Activated CD8-positive, alpha-beta T cell treated with anti-CD3 and anti-CD28 coated beads, Interleukin-2, amount 10 ng/mL, durations not matched to agents 7 days and 5 days (primary cell): ENCODE measurements at regions not wholly inside any gene's neighbourhood (a gene's known extent, or its start where the extent isn't known, plus 50 kb on each side); places are given as distances from the start of the nearest gene placed in this dataset.

Experiments used
- ATAC-seq: fragments of 150-1000 bp; cut with Tn5 transposase; one replicate; pipeline ENCODE4 v1.10.0; 2021; ENCODE audit warnings: moderate library complexity
- CTCF ChIA-PET: fragments of 350-600 bp; sonication (Branson Sonifier 250); formaldehyde crosslinking; loops from one replicate; lab custom pipeline; 2021; ENCODE audit warnings: antibody characterized with exemption; lab: Charles Lee
- POLR2A ChIA-PET: fragments of 350-600 bp; sonication (Branson Sonifier 250); formaldehyde crosslinking; loops from one replicate; lab custom pipeline; 2021; ENCODE audit warnings: antibody characterized with exemption; lab: Charles Lee
- DNase-seq: peaks from one replicate; pipeline ENCODE4 v3.0.0-alpha.2; 2020
- H3K27ac Mint-ChIP-seq: one replicate; pipeline ENCODE4 v1.8.0; 2021; ENCODE audit warnings: mild to moderate bottlenecking, mixed read lengths
- H3K27me3 Mint-ChIP-seq: one replicate; pipeline ENCODE4 v1.8.0; 2021; ENCODE audit warnings: low read depth, mixed read lengths
- H3K36me3 Mint-ChIP-seq: one replicate; pipeline ENCODE4 v1.8.0; 2021; ENCODE audit warnings: low read depth, mixed read lengths
- H3K4me1 Mint-ChIP-seq: one replicate; pipeline ENCODE4 v1.8.0; 2021; ENCODE audit warnings: low read depth, mixed read lengths
- H3K4me3 Mint-ChIP-seq: one replicate; pipeline ENCODE4 v1.8.0; 2021; ENCODE audit warnings: mild to moderate bottlenecking, mixed read lengths
- H3K9me3 Mint-ChIP-seq: one replicate; pipeline ENCODE4 v1.8.0; 2022; ENCODE audit warnings: mixed read lengths; ENCODE audit not compliant: insufficient read depth

DNA sequence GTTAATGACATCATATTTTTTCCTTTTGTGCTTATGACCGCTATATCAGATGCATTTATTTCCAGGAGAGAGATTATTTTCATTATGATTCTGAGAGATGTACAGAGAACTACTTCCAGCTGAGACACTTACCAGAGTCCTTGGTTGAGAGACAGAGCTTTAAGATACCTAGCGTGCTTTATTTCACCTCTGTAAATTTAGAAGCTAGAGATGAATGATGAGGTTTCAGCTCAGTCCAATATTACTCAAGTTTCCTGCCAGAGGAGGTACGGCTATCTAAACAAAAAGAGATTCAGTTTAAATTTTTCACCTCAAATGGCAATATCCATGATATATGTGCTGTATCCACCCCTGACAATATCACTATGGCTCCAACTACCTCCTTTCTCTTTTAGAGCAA lies 182.6 kb upstream of the FAM3C start:
- POLR2A ChIA-PET = no interaction called here
- CTCF ChIA-PET = no interaction called here
- no peak for ATAC-seq
- Mint-ChIP-seq H3K4me1 (no peaks in the 10 kb centered on the region), H3K4me3 (no peak overlapping the region), H3K36me3 (no peaks in the 10 kb centered on the region), H3K27me3 (peaks cover 18% of the 10 kb centered on the region), H3K9me3 (no peaks in the 10 kb centered on the region), H3K27ac (no peak overlapping the region)
- DNase-seq = no peak

DNA sequence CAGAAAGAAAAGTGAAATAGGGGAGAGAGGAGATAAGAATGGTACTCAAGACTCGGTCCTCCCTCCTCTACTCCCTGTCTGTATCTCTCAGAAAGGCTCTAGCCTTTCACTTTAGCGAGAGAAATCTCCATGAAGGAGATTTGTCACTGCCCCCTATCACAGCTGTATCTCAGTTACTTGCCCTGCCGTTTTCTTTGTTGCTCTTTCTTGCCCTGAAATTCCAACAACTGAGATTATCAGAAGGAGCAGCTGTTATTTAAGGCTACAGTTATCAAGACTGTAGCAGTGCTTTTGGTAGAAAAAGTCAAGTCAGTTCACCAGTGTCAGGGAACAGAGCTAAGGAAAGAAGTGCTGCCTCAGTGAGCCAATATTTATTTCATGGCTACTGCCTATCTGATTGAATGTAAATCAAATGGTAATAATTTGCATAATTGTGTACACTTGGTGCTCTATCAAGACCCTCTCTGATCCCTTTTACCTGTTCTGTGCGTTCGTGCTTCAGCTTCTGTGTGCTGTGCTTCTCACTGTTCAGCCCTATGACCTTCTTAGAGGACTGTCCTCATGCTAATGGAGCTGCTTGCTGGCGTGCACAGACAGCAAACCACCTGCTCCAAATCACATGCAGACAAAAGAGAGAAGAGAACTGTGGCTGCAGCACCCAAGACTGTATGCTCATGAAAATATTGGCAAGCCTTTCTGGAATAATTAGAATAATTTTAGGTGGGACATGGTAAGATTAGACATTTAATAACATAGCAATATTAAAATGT lies 180.2 kb upstream of the FAM3C start:
- Mint-ChIP-seq H3K4me1 (no peaks in the 10 kb centered on the region), H3K27ac (no peak overlapping the region), H3K9me3 (no peaks in the 10 kb centered on the region), H3K27me3 (peaks cover 16% of the 10 kb centered on the region), H3K4me3 (no peak overlapping the region), H3K36me3 (no peaks in the 10 kb centered on the region)
- no peak for DNase-seq
- ChIA-PET CTCF (no interaction called here), POLR2A (no interaction called here)
- no peak for ATAC-seq

DNA sequence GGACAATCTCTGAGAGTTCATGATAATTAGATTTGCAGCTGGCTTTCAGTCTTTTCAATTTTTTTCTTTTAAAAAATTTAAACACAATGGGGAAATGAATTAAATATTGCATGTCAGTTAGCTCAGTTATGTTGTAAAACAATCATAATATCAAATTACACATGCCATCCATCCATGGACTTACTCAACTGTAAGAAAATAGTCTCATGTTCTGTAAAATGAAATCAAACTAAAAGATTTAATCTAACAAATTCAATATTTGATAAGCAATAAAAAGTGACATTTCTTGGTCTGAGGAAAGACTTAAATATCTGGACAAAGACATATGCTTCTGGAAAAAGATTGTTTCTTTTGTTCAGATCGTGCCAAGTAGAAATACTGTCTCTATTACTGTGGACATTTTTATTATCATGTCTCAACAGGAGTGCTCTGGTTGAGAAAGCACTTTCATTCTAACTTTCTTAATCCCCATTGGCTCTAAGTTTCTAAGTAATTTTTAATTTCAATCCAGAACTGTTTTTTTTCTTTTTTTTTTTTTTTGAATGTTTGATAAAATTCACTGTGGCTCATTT lies 179.2 kb upstream of the FAM3C start:
- H3K27ac Mint-ChIP-seq = no peak overlapping the region
- ChIA-PET POLR2A (no interaction called here), CTCF (no interaction called here)
- DNase-seq = no peak
- no peak overlapping the region for H3K4me3 Mint-ChIP-seq
- no peaks in the 10 kb centered on the region for H3K9me3 Mint-ChIP-seq
- H3K4me1 Mint-ChIP-seq = no peaks in the 10 kb centered on the region
- no peaks in the 10 kb centered on the region for H3K36me3 Mint-ChIP-seq
- H3K27me3 Mint-ChIP-seq = peaks cover 18% of the 10 kb centered on the region
- ATAC-seq = no peak

DNA sequence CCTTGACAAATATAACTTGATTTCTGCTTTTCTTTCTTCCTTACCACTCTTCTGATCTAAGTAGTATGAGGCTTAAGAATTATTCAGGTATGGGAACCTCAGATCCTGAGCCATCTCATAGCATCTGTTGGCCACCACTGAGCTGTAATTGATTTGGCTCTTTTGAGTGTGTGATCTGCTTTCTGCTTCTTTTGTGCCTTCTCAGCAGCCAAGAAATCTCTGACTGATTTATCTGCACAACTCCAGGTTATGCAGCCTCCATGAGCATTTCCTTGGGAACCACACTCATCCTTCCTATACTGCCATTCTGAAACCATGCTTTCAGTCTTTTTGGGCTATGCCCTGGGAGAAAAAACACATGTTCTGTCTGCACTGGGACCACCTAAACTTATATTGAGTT lies 178.0 kb upstream of the FAM3C start:
- ATAC-seq = no peak
- Mint-ChIP-seq H3K27me3 (peaks cover 15% of the 10 kb centered on the region), H3K4me1 (no peaks in the 10 kb centered on the region), H3K4me3 (no peak overlapping the region), H3K36me3 (no peaks in the 10 kb centered on the region), H3K9me3 (no peaks in the 10 kb centered on the region), H3K27ac (no peak overlapping the region)
- ChIA-PET CTCF (interaction anchor here (1.5 kb wide), 1 partner anchor 27 kb away, joined by 3 read pairs; no protein-coding TSS in a partner anchor), POLR2A (no interaction called here)
- DNase-seq = no peak

DNA sequence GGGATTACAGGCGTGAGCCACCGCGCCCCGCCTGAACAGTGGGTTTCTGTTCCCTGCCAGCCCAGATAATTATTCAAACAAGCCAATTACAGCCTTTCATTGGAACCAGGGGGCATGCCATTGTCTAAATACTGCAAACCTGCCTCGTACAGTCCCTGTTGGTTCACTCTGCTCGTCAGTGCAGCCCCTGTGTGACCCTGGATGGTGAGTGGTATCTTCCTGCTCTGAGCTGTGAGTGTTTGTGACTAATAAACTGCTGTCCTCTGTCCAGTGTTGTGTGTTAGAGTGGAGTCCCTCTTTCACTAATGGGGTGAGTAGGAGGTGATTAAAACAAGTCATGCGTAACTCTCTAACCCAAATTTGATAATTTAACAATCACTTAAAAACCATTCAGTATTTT lies 176.5 kb upstream of the FAM3C start:
- peaks cover 14% of the 10 kb centered on the region for H3K27me3 Mint-ChIP-seq
- H3K36me3 Mint-ChIP-seq = no peaks in the 10 kb centered on the region
- no peak overlapping the region for H3K27ac Mint-ChIP-seq
- no peaks in the 10 kb centered on the region for H3K4me1 Mint-ChIP-seq
- H3K9me3 Mint-ChIP-seq = no peaks in the 10 kb centered on the region
- no peak overlapping the region for H3K4me3 Mint-ChIP-seq
- ATAC-seq (no peak), DNase-seq (no peak)
- CTCF ChIA-PET = no interaction called here
- POLR2A ChIA-PET = no interaction called here

DNA sequence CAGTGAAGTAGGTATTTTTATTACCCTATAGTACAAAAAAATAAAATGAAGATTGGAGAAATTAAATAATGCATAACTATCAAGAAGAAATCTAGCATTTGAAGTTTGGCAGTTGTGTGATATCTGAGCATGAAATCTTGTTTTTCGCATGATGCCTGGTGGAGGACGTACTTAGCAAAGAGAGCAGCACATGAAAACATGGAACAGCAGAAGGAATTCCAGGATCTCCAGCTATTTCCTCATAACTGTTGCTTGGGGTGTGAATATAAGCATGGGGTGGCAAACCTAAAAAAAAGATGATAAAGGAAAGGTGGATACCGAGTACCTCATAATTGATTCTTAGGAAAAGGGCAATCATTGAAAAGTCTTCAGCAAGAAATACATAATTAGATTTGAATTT lies 174.3 kb upstream of the FAM3C start:
- Mint-ChIP-seq H3K9me3 (no peaks in the 10 kb centered on the region), H3K27me3 (peaks cover 5% of the 10 kb centered on the region), H3K36me3 (no peaks in the 10 kb centered on the region), H3K4me1 (no peaks in the 10 kb centered on the region), H3K27ac (no peak overlapping the region), H3K4me3 (no peak overlapping the region)
- POLR2A ChIA-PET = no interaction called here
- DNase-seq = no peak
- ATAC-seq = no peak
- CTCF ChIA-PET = no interaction called here

DNA sequence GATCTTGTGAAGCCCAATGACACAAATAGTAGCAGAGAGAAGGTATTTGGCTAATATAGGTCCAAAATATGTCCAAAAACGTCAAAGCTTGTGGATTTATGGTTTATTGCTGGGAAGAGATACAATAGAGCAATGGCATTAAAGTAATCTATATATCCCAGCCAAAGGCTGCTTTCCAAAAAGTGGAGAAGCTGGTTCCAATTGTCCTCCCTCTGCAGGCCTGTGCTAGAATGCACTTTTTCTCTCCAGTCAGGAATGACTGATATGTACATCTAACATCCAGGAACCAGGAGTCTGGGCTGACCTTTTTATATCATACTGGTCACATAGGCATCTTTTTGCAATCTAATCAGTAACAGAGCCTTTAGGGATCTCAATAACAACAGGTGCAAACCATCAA lies 167.1 kb upstream of the FAM3C start:
- Mint-ChIP-seq H3K4me1 (no peaks in the 10 kb centered on the region), H3K27me3 (peaks cover 6% of the 10 kb centered on the region), H3K9me3 (no peaks in the 10 kb centered on the region), H3K4me3 (no peak overlapping the region), H3K36me3 (no peaks in the 10 kb centered on the region), H3K27ac (no peak overlapping the region)
- ChIA-PET CTCF (no interaction called here), POLR2A (no interaction called here)
- ATAC-seq = no peak
- DNase-seq = no peak

DNA sequence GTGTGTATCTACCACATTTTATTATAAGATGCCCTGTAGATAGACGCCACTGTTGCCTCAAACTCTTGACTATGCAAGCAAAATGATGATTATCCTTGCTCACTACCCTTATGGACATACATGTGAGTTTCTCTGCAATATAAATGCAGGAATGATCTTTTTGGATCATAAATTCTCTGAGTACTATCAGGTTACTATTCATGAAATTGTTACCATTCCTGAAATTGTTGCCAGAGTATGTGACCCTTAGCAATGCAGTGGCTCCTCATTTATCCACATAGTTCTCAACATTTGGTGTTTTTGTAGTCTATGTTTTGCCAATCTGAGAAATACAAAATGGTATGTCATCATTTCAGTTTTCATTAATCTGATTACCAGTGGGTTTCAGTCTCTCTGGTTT lies 166.2 kb upstream of the FAM3C start:
- Mint-ChIP-seq H3K36me3 (no peaks in the 10 kb centered on the region), H3K27ac (no peak overlapping the region), H3K4me3 (no peak overlapping the region), H3K27me3 (peaks cover 6% of the 10 kb centered on the region), H3K4me1 (no peaks in the 10 kb centered on the region), H3K9me3 (no peaks in the 10 kb centered on the region)
- no peak for DNase-seq
- ChIA-PET POLR2A (no interaction called here), CTCF (no interaction called here)
- ATAC-seq = no peak

DNA sequence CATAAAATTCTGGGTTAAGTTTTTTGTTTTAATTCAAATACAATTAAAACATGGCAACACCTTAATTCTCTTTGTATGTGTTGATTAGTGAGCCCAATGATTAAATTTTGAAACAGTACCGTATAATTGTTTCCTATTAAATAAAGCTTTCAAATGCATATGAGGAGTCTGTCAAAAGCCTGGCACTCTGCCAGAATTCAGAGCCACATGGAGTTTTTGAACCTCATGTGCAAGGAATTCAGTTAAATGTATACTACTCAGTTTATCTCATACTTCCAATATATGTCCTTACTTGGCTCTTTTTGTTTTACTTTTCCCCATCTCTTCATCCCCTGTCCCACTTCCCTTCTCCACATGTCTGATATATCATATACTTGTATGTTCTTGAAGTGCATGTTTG lies 165.6 kb upstream of the FAM3C start:
- no peaks in the 10 kb centered on the region for H3K9me3 Mint-ChIP-seq
- peaks cover 6% of the 10 kb centered on the region for H3K27me3 Mint-ChIP-seq
- H3K36me3 Mint-ChIP-seq = no peaks in the 10 kb centered on the region
- ChIA-PET CTCF (no interaction called here), POLR2A (no interaction called here)
- no peak for DNase-seq
- H3K27ac Mint-ChIP-seq = no peak overlapping the region
- no peaks in the 10 kb centered on the region for H3K4me1 Mint-ChIP-seq
- H3K4me3 Mint-ChIP-seq = no peak overlapping the region
- no peak for ATAC-seq

DNA sequence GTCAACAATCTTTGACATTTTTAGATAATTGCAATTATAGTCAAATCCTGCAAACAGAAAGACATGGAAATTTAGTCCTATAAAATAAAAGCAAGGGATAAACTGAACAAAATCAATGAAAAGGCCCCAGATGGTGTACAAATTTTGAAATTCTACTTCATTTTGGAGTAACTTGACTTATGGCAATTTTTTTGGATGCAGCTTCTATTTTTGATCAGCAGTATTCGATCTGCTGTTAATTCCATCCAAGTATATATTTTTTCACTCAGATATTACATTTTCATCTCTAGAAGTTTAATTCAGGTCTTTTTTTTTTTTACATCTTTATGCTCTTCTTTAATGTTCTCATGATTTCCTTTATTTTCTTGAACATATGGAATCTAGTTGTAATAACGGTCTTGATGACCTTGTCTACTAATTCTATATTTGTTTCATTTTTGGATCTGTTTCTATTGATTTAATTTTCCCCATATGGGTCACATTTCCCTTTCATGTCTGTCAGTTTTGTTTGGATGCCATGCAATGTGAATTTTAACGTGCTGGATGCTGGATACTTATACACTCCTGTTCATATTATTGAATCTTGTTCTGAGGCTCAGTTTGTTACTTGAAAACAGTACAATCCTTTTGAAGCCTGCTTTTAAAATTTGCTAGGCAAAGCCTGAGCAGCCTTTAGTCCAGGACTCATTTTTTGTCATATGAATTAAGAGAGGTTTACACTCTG lies 164.3 kb upstream of the FAM3C start:
- Mint-ChIP-seq H3K27me3 (peaks cover 6% of the 10 kb centered on the region), H3K36me3 (no peaks in the 10 kb centered on the region), H3K4me3 (no peak overlapping the region), H3K9me3 (no peaks in the 10 kb centered on the region), H3K4me1 (no peaks in the 10 kb centered on the region), H3K27ac (no peak overlapping the region)
- CTCF ChIA-PET = interaction anchor here (0.6 kb wide), 1 partner anchor 165 kb away, joined by 3 read pairs; no protein-coding TSS in a partner anchor
- no peak for ATAC-seq
- DNase-seq = no peak
- POLR2A ChIA-PET = no interaction called here

DNA sequence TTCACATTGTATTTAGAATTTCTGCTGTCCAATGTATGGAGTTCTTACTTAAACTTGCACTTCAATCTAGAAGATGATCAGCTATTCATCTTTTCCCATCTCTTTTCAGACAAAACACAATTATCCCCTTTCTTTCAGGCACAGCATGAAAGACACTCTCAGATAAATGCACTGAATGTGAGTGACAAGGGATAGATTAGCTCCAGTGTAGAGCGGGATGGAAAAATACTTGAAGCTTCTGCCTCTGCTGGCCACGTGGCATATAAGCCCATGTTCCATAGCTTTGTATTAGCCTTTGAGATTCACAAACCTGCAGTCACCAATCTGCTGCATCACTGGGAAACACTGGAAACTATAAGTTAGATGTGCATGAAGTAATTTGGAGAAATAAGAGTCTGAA lies 162.2 kb upstream of the FAM3C start:
- no peak overlapping the region for H3K4me3 Mint-ChIP-seq
- H3K9me3 Mint-ChIP-seq = no peaks in the 10 kb centered on the region
- H3K4me1 Mint-ChIP-seq = no peaks in the 10 kb centered on the region
- peaks cover 8% of the 10 kb centered on the region for H3K27me3 Mint-ChIP-seq
- ATAC-seq (no peak), DNase-seq (no peak)
- POLR2A ChIA-PET = no interaction called here
- no peak overlapping the region for H3K27ac Mint-ChIP-seq
- CTCF ChIA-PET = interaction anchor here (0.9 to 1.4 kb wide), 2 partner anchors 19 to 192 kb away, joined by 3 read pairs; no protein-coding TSS in a partner anchor
- H3K36me3 Mint-ChIP-seq = no peaks in the 10 kb centered on the region
